Esophagus mucosa (tissue), 1 donor: ENCODE measurements at regions not wholly inside any gene's neighbourhood (a gene's known extent, or its start where the extent isn't known, plus 50 kb on each side); places are given as distances from the start of the nearest gene placed in this dataset.
"Not testable (repeated sequence)": the region's sequence is repeated elsewhere in the genome, so short reads cannot be mapped to it uniquely, and the experiment has no call there.

Source experiments
- ATAC-seq: fragments of 200-7000 bp; cut with Tn5 transposase; one replicate; pipeline ENCODE4 v1.9.1; 2020
- donor health status: DM: yes; HTN: yes; CAD: no.

GRCh38 chr13:111501596-111502535 is 181.4 kb downstream of the TEX29 start:
- ATAC-seq: not testable (repeated sequence)

GRCh38 chr13:111502957-111503356 is 182.5 kb downstream of the TEX29 start:
- ATAC-seq: no peak

- ATAC-seq: no peak
Measured at GRCh38 chr13:111503376-111503775, 182.9 kb downstream of the TEX29 start.

GRCh38 chr13:111503905-111504695 is 183.7 kb downstream of the TEX29 start:
- peak; percentile 97 for ATAC-seq

GRCh38 chr13:111505175-111505777 is 184.8 kb downstream of the TEX29 start:
- no peak for ATAC-seq

GRCh38 chr13:111506125-111506524 is 185.7 kb downstream of the TEX29 start:
- no peak for ATAC-seq

GRCh38 chr13:111506621-111507020 is 186.2 kb downstream of the TEX29 start:
- no peak for ATAC-seq

- no peak for ATAC-seq
Measured at GRCh38 chr13:111508164-111508870, 187.9 kb downstream of the TEX29 start.

GRCh38 chr13:111508902-111509509 is 188.6 kb downstream of the TEX29 start:
- no peak for ATAC-seq

- no peak for ATAC-seq
Measured at GRCh38 chr13:111510502-111511218, 190.2 kb downstream of the TEX29 start.

GRCh38 chr13:111511219-111511732 is 190.8 kb downstream of the TEX29 start:
- ATAC-seq: no peak

- no peak for ATAC-seq
Measured at GRCh38 chr13:111511805-111512504, 191.5 kb downstream of the TEX29 start.

GRCh38 chr13:111512707-111513106 is 192.3 kb downstream of the TEX29 start:
- no peak for ATAC-seq

GRCh38 chr13:111513766-111514609 is 193.5 kb downstream of the TEX29 start:
- no peak for ATAC-seq

- ATAC-seq: no peak
Measured at GRCh38 chr13:111514610-111515306, 194.3 kb downstream of the TEX29 start.

- ATAC-seq: no peak
Measured at GRCh38 chr13:111515307-111515617, 194.8 kb downstream of the TEX29 start.

- no peak for ATAC-seq
Measured at GRCh38 chr13:111515635-111516034, 195.2 kb downstream of the TEX29 start.

- no peak for ATAC-seq
Measured at GRCh38 chr13:111516712-111517640, 196.5 kb downstream of the TEX29 start.
